Adrenal gland (tissue), 5 donors: ENCODE measurements at regions not wholly inside any gene's neighbourhood (a gene's known extent, or its start where the extent isn't known, plus 50 kb on each side); places are given as distances from the start of the nearest gene placed in this dataset.

Experiments
- CTCF ChIP-seq, 6 experiments: fragments of 450-650 bp in 4 of 6; fragments of 200-600 bp in 2 of 6; sonication (generic) in 1 of 6; IDR thresholded peaks; 1 replicate in 5 of 6; 2 replicates in 1 of 6; pipeline versions ENCODE4 v1.5.1 to v1.8.0; 2016 to 2021; ENCODE audit warnings: antibody characterized with exemption in 6 of 6, mild to moderate bottlenecking in 2 of 6, moderate library complexity in 1 of 6
- POLR2A ChIP-seq, 2 donors: fragments of 450-650 bp; IDR thresholded peaks; one replicate each; pipeline ENCODE4 v1.6.1; 2017; ENCODE audit warnings: antibody characterized with exemption in 2 of 2, mild to moderate bottlenecking in 2 of 2, moderate library complexity in 1 of 2
- donor health status: DM: no; HTN: no; CAD: no.

- TF ChIP-seq CTCF (IDR thresholded peaks at IDR 0.05), result no peak
- TF ChIP-seq POLR2A (IDR thresholded peaks at IDR 0.05), result no peak
Observed at GRCh38 chr4:188242041-188242440, 102.8 kb downstream of the TRIML1 start.
